ENCODE measurements at regions not wholly inside any gene's neighbourhood (a gene's known extent, or its start where the extent isn't known, plus 50 kb on each side); places are given as distances from the start of the nearest gene placed in this dataset.

GRCh38 chr9:115616666-115617239, 498.8 kb upstream of the TNC start:
- TF ChIP-seq CTCF (IDR thresholded peaks at IDR 0.05; ENCODE audit: borderline replicate concordance, extremely low read depth, low read length, poor library complexity, severe bottlenecking) (no peak), EZH2 (IDR thresholded peaks at IDR 0.05; ENCODE audit: borderline replicate concordance, low read depth, low read length, severe bottlenecking) (no peak)

All from DND-41 (cell line).